Muscle of leg (tissue), 3 donors: ENCODE measurements at regions not wholly inside any gene's neighbourhood (a gene's known extent, or its start where the extent isn't known, plus 50 kb on each side); places are given as distances from the start of the nearest gene placed in this dataset.
A peak's percentile ranks its signal among the peaks of the same experiment; 100 is the strongest.

Source experiments
- DNase-seq: peaks from one replicate; pipeline ENCODE4 v3.0.0; 2013
- H3K27ac ChIP-seq: one replicate; pipeline ENCODE4 v1.5.1; 2013; ENCODE audit warnings: mild to moderate bottlenecking, low read length, control low read depth
- H3K27me3 ChIP-seq: one replicate; pipeline ENCODE4 v1.6.1; 2013; ENCODE audit warnings: low read length; ENCODE audit not compliant: control insufficient read depth, insufficient read depth
- H3K36me3 ChIP-seq: one replicate; pipeline ENCODE4 v1.6.1; 2013; ENCODE audit warnings: low read length; ENCODE audit not compliant: control insufficient read depth, insufficient read depth
- H3K4me1 ChIP-seq: one replicate; pipeline ENCODE4 v1.6.1; 2013; ENCODE audit warnings: low read length; ENCODE audit not compliant: control insufficient read depth, insufficient read depth
- H3K4me3 ChIP-seq: one replicate; pipeline ENCODE4 v1.5.1; 2013; ENCODE audit warnings: low read length, control low read depth
- H3K9me3 ChIP-seq: replicated peaks from 2 replicates; pipeline ENCODE4 v1.6.1; 2013; ENCODE audit warnings: low read depth, low read length; ENCODE audit not compliant: control insufficient read depth
- WGBS: methylation state at CpG from one replicate; pipeline ENCODE4 v1.1.5; 2013; ENCODE audit warnings: missing lambda C conversion rate; ENCODE audit not compliant: insufficient coverage; 5-methylcytosine and 5-hydroxymethylcytosine counted together

DNA sequence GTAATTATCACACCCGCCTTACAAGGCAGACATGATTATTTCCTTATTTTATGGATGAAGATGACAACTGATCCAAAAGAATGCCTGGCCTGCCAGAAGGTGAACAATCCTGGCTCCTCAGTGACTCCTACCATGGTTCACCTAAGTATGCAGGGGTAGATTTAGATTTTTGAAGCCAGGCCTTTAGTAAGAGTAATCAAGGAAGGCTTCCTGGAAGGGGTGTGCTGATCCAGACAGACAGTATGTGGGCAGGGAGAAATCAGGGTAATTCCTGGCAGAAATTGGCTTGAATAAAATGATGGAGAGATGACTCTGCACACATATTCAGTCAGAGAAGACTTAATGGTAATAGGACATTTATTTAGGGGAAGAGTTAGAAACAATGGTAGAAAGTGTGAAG is 637.7 kb upstream of the FANCL start:
- Histone ChIP-seq H3K36me3 (no peaks in the 10 kb centered on the region), H3K9me3 (no peaks in the 10 kb centered on the region), H3K27ac (no peak overlapping the region), H3K27me3 (no peaks in the 10 kb centered on the region), H3K4me1 (peaks cover 4% of the 10 kb centered on the region), H3K4me3 (no peak overlapping the region)
- no peak for DNase-seq
- no CpG with 5 or more reads among the region's 1 CpG for WGBS

DNA sequence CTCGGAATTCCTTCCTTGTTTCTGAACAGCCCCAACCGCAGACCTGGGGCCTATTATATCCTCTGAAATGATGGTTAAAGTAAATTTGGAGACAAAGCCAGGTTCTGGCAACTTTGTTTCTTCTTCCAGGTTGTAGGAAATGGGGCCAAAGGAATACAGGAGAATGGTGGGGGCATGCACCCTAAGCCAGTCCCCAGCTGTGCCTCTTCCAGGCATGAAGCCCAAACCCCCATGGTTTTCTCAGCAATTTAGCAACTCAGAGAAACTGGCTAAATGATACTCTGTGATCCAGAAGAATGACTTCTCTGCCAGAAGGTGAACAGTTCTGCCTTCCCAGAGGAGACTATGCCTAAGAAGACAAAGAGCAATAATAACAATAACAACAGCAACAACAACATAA is 635.0 kb upstream of the FANCL start:
- Histone ChIP-seq H3K27ac (peak overlapping the region; percentile 31), H3K4me3 (no peak overlapping the region), H3K4me1 (peaks cover 4% of the 10 kb centered on the region), H3K36me3 (no peaks in the 10 kb centered on the region), H3K9me3 (no peaks in the 10 kb centered on the region), H3K27me3 (no peaks in the 10 kb centered on the region)
- WGBS: no CpG with 5 or more reads among the region's 2 CpGs
- DNase-seq: peak; percentile 36

DNA sequence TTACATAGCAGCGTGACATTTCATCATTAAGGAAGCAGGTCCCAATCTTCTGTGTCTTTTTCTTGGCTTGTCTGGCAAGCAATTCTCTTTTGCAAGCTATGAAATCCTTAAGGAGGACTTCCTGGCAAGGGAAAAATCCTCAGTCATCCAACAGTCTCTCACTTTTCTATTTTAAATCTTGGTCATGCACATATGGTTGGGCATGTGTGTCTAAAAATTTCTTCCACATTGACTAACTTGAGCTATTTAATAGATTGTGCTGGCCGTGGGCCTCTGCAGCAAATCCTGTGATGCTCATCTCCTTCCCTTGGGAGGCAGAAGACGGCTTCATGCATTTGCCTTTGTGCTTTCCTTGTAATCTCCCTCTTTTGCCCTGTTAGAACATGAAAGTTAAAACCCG is 634.3 kb upstream of the FANCL start:
- peak; percentile 88 for DNase-seq
- Histone ChIP-seq H3K27me3 (no peaks in the 10 kb centered on the region), H3K4me1 (peaks cover 4% of the 10 kb centered on the region), H3K36me3 (no peaks in the 10 kb centered on the region), H3K27ac (no peak overlapping the region), H3K9me3 (no peaks in the 10 kb centered on the region), H3K4me3 (no peak overlapping the region)
- WGBS: 7% methylated on average over 3 of the region's 4 CpGs

DNA sequence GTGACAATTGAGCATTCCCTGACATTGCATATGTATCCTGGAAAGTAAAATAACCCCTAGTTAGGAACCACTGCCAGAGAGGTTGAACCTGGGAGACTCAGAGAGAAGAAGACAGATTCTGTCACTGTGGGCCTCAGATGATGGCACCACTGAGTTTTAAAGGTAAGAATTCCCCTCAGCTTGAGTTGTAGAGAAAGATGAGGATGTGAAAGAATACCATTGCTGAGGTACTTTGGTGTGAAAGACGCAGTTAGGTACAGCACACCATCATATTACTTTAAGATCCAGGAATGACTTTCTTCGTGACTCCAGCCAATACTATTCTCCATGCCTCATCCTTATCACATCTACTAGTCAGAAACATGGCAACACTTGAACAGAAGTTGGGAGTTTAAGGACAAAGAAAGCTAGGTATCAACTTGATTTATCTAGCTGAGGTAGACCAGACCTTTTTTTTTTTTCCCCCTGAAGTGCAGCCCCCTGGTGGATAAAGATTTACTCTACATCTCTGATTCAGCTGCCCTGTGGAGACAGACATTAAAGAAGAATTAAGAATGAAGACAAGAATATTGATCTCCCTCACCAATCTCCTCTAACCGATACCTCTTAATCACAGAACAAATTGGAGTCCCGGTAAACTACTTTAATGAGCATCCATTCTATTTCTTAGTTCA is 630.5 kb upstream of the FANCL start:
- Histone ChIP-seq H3K27ac (no peak overlapping the region), H3K36me3 (no peaks in the 10 kb centered on the region), H3K4me3 (no peak overlapping the region), H3K9me3 (no peaks in the 10 kb centered on the region), H3K4me1 (peaks cover 4% of the 10 kb centered on the region), H3K27me3 (no peaks in the 10 kb centered on the region)
- DNase-seq: no peak
- WGBS: no CpG with 5 or more reads among the region's 4 CpGs

DNA sequence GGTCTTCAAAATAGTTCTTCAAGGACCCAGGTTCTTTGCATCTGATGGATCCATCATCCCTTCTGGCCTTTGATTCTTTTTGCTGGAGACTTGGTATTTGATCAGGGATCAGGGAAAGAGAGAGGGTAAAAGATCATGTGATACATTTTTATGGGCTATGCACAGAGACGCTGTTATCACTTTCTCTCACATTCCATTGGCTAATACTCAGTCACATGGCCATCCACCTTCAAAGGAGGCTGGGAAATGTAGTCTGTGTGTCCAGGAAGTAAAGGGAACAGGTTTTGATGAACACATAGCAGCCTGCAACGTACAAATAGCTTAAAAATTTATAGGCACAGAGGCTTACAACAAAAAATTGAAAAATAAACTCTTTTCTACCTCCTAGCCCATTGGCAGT is 629.6 kb upstream of the FANCL start:
- Histone ChIP-seq H3K36me3 (no peaks in the 10 kb centered on the region), H3K4me1 (no peaks in the 10 kb centered on the region), H3K9me3 (no peaks in the 10 kb centered on the region), H3K27me3 (no peaks in the 10 kb centered on the region), H3K4me3 (no peak overlapping the region), H3K27ac (no peak overlapping the region)
- no peak for DNase-seq
- WGBS: no CpG with 5 or more reads among the region's 2 CpGs

DNA sequence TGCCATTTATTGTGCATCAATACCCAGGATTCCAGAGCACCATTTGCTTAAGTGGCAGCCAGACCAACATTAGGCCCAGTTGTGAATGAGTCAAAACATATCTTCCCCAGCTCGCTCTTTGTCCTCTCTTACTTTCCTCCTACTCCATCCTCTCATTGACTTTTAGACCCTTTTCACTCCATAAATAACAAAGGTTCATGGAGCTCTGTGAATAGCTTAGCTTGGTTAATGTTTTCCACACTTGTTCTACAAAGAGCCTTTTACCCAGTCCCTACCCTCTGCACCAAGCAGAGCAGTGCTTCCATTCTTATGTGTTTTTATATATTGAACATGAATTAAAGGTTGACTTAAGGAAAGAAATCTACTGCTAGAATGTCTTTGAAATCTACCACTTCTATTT is 625.8 kb upstream of the FANCL start:
- Histone ChIP-seq H3K4me1 (no peaks in the 10 kb centered on the region), H3K27me3 (no peaks in the 10 kb centered on the region), H3K27ac (no peak overlapping the region), H3K9me3 (no peaks in the 10 kb centered on the region), H3K4me3 (no peak overlapping the region), H3K36me3 (no peaks in the 10 kb centered on the region)
- DNase-seq: no peak
- no CpG with 5 or more reads among the region's 1 CpG for WGBS

DNA sequence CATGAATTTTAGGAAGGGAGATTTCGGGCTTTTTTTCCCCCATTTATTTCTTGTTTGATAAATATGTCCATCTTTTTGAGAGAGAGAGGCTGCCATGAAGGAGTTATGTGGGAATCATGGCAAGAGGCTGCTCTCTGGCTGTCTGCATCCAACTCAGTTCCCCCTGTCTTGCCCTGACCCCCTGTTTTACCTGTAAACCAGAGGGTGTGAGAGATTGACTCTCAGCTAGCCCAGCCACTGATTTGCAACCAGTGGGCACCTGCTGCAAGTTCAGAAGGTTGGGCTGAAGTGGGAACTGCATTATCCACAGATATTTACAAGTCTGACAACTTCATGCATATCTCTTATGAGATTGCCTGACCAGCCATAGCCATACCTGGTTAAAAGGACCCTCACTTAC is 625.4 kb upstream of the FANCL start:
- Histone ChIP-seq H3K27ac (no peak overlapping the region), H3K4me3 (no peak overlapping the region), H3K27me3 (no peaks in the 10 kb centered on the region), H3K9me3 (no peaks in the 10 kb centered on the region), H3K36me3 (no peaks in the 10 kb centered on the region), H3K4me1 (no peaks in the 10 kb centered on the region)
- DNase-seq: no peak
- WGBS: no CpG with 5 or more reads among the region's 1 CpG

DNA sequence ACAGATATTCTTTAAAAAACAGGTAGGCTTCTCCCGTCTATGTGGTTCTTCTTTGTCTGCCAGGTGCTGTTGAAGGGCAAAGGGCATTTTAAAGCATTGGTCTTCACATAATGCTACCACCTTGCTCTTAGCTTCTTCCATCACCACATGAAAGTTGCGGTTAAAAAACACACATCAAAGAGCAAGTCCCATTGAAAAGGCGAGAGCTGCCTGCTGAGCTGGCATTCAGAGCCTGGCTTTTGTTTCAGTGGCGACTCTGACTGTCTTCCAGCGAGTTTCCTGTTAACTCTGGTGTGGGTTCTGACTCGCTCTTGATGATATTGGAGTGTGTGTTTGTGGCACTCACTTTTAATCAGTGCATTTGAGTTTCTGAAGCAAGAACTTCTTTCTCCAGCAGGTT is 624.9 kb upstream of the FANCL start:
- WGBS: 18% methylated on average over 3 of the region's 6 CpGs

DNA sequence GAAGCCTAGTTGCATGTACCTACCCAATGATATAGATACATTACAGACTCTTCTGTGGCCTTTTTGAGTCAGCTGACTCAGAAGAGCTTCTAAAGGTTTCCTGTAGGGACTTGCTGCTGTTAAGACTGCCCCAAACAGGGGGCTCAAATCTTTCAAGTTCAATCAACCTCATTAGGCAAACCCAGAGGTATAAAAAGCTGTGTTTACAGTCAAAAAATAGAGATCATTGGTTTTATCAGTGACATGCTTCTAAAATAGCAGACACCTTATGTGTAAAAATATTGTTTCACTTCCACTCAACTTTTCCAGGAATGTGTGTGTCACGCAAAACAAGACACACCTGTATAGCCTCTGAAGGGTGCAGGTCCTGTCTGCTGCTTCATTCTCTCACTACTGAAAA is 624.3 kb upstream of the FANCL start:
- H3K36me3 ChIP-seq: no peaks in the 10 kb centered on the region
- H3K27me3 ChIP-seq: no peaks in the 10 kb centered on the region
- H3K4me1 ChIP-seq: no peaks in the 10 kb centered on the region
- DNase-seq: no peak
- H3K27ac ChIP-seq: no peak overlapping the region
- no peaks in the 10 kb centered on the region for H3K9me3 ChIP-seq
- H3K4me3 ChIP-seq: no peak overlapping the region
- WGBS: no CpG with 5 or more reads among the region's 1 CpG

More for the DNA sequence above, 624.9 kb upstream of the FANCL start:
- Histone ChIP-seq H3K27ac (no peak overlapping the region), H3K36me3 (no peaks in the 10 kb centered on the region), H3K4me3 (no peak overlapping the region), H3K9me3 (no peaks in the 10 kb centered on the region), H3K27me3 (no peaks in the 10 kb centered on the region), H3K4me1 (no peaks in the 10 kb centered on the region)
- DNase-seq: no peak

DNA sequence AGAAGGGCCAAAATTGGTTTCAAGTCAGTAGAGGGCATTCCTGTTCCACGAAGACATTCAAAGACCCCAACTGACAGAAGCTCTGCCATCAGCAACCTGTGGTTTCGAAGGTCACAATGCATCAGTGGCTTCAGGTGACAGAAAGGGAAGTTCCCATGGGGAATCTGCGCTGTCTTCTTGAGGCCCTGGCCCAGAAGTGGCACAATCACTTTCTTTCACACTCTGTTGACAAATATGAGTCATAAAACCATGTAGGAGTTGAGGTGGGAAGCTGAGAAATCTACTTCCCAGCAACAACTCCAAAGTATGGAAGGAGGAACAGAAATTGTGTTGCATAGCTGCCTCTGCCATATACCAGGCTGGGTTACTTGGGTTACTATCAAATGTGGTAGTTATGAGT is 621.1 kb upstream of the FANCL start:
- Histone ChIP-seq H3K36me3 (no peaks in the 10 kb centered on the region), H3K27ac (no peak overlapping the region), H3K4me3 (no peak overlapping the region), H3K4me1 (no peaks in the 10 kb centered on the region), H3K27me3 (no peaks in the 10 kb centered on the region), H3K9me3 (no peaks in the 10 kb centered on the region)
- 77% methylated on average over 2 of the region's 3 CpGs for WGBS
- DNase-seq: no peak

DNA sequence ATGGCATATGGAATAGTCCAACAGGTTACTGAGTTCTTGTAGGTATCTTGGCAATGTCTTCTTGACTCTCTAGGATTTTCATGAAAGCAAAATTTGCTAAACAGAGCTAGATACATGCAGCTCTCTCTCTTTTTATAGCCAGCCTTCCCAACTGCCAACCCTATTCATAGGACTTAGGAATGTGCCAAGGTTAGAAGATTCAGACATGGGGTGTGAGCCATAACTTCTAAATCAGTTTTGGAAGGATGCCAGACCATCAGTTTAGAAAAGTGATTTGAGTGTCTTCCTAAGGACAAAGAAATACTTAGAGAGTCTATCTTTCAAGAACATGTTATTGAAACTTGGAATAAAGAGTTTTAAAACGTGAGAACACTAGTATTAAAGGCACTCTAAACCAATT is 619.5 kb upstream of the FANCL start:
- no peak for DNase-seq
- Histone ChIP-seq H3K27me3 (no peaks in the 10 kb centered on the region), H3K36me3 (no peaks in the 10 kb centered on the region), H3K27ac (no peak overlapping the region), H3K9me3 (no peaks in the 10 kb centered on the region), H3K4me1 (no peaks in the 10 kb centered on the region), H3K4me3 (no peak overlapping the region)
- no CpG with 5 or more reads among the region's 1 CpG for WGBS
